ENCODE measurements at regions not wholly inside any gene's neighbourhood (a gene's known extent, or its start where the extent isn't known, plus 50 kb on each side); places are given as distances from the start of the nearest gene placed in this dataset.

- ChIA-PET POLR2A (ENCODE audit: unreplicated experiment) (no interaction called here), CTCF (no interaction called here)
- Histone ChIP-seq H4K91ac (ENCODE audit: insufficient read depth, low read depth, low read length) (no peak overlapping the region), H2AFZ (replicated peaks; ENCODE audit: low read length, poor library complexity) (no peak overlapping the region), H3K23ac (ENCODE audit: low read depth, low read length) (no peak overlapping the region), H4K20me1 (ENCODE audit: insufficient read depth, low read length) (no peaks in the 10 kb centered on the region), H3K4ac (ENCODE audit: low read depth, low read length) (no peak overlapping the region), H3K56ac (ENCODE audit: extremely low read depth, insufficient read depth, low read length) (no peak overlapping the region), H2AK5ac (ENCODE audit: low read depth, low read length) (no peak overlapping the region), H3K9me1 (ENCODE audit: insufficient read depth, low read length) (no peaks in the 10 kb centered on the region), H4K8ac (ENCODE audit: low read depth in 2 of 2, low read length in 2 of 2) (no peak overlapping the region), H2BK120ac (ENCODE audit: low read depth, low read length) (no peak overlapping the region), H3K27me3 (ENCODE audit: control insufficient read depth, insufficient read depth, low read length) (no peaks in the 10 kb centered on the region), H4K5ac (ENCODE audit: low read depth, low read length) (no peak overlapping the region), H3K9ac (ENCODE audit: low read depth, low read length) (no peak overlapping the region), H2AK9ac (replicated peaks; ENCODE audit: low read depth, low read length, poor library complexity) (no peak overlapping the region), H2BK20ac (ENCODE audit: low read depth, low read length) (no peak overlapping the region), H3K4me2 (ENCODE audit: low read depth, low read length) (no peak overlapping the region), H3K9me3 (ENCODE audit: control insufficient read depth, insufficient read depth, low read length) (peaks cover 3% of the 10 kb centered on the region), H3K4me1 (ENCODE audit: control insufficient read depth, insufficient read depth, low read length) (no peaks in the 10 kb centered on the region), H3K36me3 (ENCODE audit: control insufficient read depth, insufficient read depth, low read length) (no peaks in the 10 kb centered on the region), H3K18ac (ENCODE audit: low read depth, low read length) (no peak overlapping the region), H3K27ac (ENCODE audit: insufficient read depth, low read length) (no peak overlapping the region), H3K14ac (replicated peaks; ENCODE audit: low read depth, low read length) (no peak overlapping the region), H3K4me3 (ENCODE audit: insufficient read depth, low read depth, low read length) (no peak overlapping the region), H3K79me1 (ENCODE audit: low read depth in 1 of 2, low read length in 2 of 2) (no peaks in the 10 kb centered on the region), H2BK5ac (ENCODE audit: low read depth, low read length, poor library complexity, severe bottlenecking) (no peak overlapping the region), H2BK15ac (ENCODE audit: low read depth, low read length) (no peak overlapping the region)
- WGBS, 2 experiments (ENCODE audit: extremely low coverage in 2 of 2, insufficient read length in 1 of 2), result 20% methylated on average over 1 of the region's 2 CpGs; no CpG with 5 or more reads in 1 of the 2 experiments
- BruUV-seq (replicated peaks), result no TSS peak
- dilution Hi-C loops (cut with HindIII; ENCODE audit: low sequenced_read_pairs, unreplicated experiment) (no loop called here), intact Hi-C loops (cut with micrococcal nuclease) (no loop called here), in situ Hi-C loops (cut with MboI; ENCODE audit: low sequenced_read_pairs) (no loop called here)
- DNase-seq, result no peak
- TF ChIP-seq CTCF (conservative IDR thresholded peaks at IDR 0.05; ENCODE audit: low read depth, low read length) (no peak), CHD1 (IDR thresholded peaks at IDR 0.05; ENCODE audit: low read depth, low read length) (no peak), FOS (IDR thresholded peaks at IDR 0.05; ENCODE audit: low read depth, low read length) (no peak), USF2 (IDR thresholded peaks at IDR 0.05; ENCODE audit: low read depth, low read length) (no peak), MAZ (IDR thresholded peaks at IDR 0.05; ENCODE audit: borderline replicate concordance, low read depth, low read length) (no peak), MXI1 (IDR thresholded peaks at IDR 0.05; ENCODE audit: borderline replicate concordance, low read depth, low read length) (no peak), RFX5 (IDR thresholded peaks at IDR 0.05; ENCODE audit: low read depth, low read length) (no peak), MAFK (IDR thresholded peaks at IDR 0.05; ENCODE audit: low read depth, low read length) (no peak), CEBPB (IDR thresholded peaks at IDR 0.05; ENCODE audit: low read depth, low read length) (no peak), SMC3 (IDR thresholded peaks at IDR 0.05; ENCODE audit: low read depth, low read length) (no peak), RCOR1 (IDR thresholded peaks at IDR 0.05; ENCODE audit: insufficient replicate concordance, low read length) (no peak), ELK1 (IDR thresholded peaks at IDR 0.05; ENCODE audit: borderline replicate concordance, low read depth, low read length) (no peak), NFE2L2 (IDR thresholded peaks at IDR 0.05; ENCODE audit: low read depth, low read length) (no peak)
- ATAC-seq (ENCODE audit: low read depth), result no peak
These were observed 760.4 kb downstream of the NTRK3 start for GRCh38 chr15:87496109-87496508.
